NCI-H1694 (cell line): ENCODE measurements at regions not wholly inside any gene's neighbourhood (a gene's known extent, or its start where the extent isn't known, plus 50 kb on each side); places are given as distances from the start of the nearest gene placed in this dataset.
A peak's percentile ranks its signal among the peaks of the same experiment; 100 is the strongest.

ENCODE experiments used
- DNase-seq: peaks from one replicate; lab custom pipeline; 2025; lab: John Stamatoyannopoulos, UW

- DNase-seq: peak; percentile 18
Measured at GRCh38 chr9:108150736-108151586, 661.4 kb upstream of the KLF4 start.

GRCh38 chr9:108149326-108149725 is 659.8 kb upstream of the KLF4 start:
- no peak for DNase-seq

GRCh38 chr9:108142504-108143201 is 653.1 kb upstream of the KLF4 start:
- DNase-seq: no peak

- no peak for DNase-seq
Measured at GRCh38 chr9:108142142-108142503, 652.6 kb upstream of the KLF4 start.

- no peak for DNase-seq
Measured at GRCh38 chr9:108139900-108140299, 650.3 kb upstream of the KLF4 start.

- DNase-seq: no peak
Measured at GRCh38 chr9:108138516-108138915, 648.9 kb upstream of the KLF4 start.

GRCh38 chr9:108136656-108137055 is 647.1 kb upstream of the KLF4 start:
- no peak for DNase-seq

- DNase-seq: no peak
Measured at GRCh38 chr9:108134486-108135128, 645.0 kb upstream of the KLF4 start.

- DNase-seq: no peak
Measured at GRCh38 chr9:108133680-108134079, 644.1 kb upstream of the KLF4 start.

- no peak for DNase-seq
Measured at GRCh38 chr9:108133101-108133500, 643.5 kb upstream of the KLF4 start.

GRCh38 chr9:108130905-108131304 is 641.3 kb upstream of the KLF4 start:
- DNase-seq: no peak

- no peak for DNase-seq
Measured at GRCh38 chr9:108125625-108126024, 636.1 kb upstream of the KLF4 start.

- DNase-seq: no peak
Measured at GRCh38 chr9:108119530-108120113, 630.1 kb upstream of the KLF4 start.

- DNase-seq: peak; percentile 88
Measured at GRCh38 chr9:108117795-108118194, 628.2 kb upstream of the KLF4 start.

- no peak for DNase-seq
Measured at GRCh38 chr9:108117306-108117705, 627.7 kb upstream of the KLF4 start.

GRCh38 chr9:108113596-108113995 is 624.0 kb upstream of the KLF4 start:
- no peak for DNase-seq

GRCh38 chr9:108109927-108110690 is 620.5 kb upstream of the KLF4 start:
- DNase-seq: no peak

GRCh38 chr9:108108852-108109448 is 619.4 kb upstream of the KLF4 start:
- DNase-seq: no peak

- DNase-seq: no peak
Measured at GRCh38 chr9:108108280-108108851, 618.8 kb upstream of the KLF4 start.

GRCh38 chr9:108105885-108106284 is 616.3 kb upstream of the KLF4 start:
- no peak for DNase-seq

- no peak for DNase-seq
Measured at GRCh38 chr9:108104991-108105390, 615.4 kb upstream of the KLF4 start.
